ENCODE measurements at regions not wholly inside any gene's neighbourhood (a gene's known extent, or its start where the extent isn't known, plus 50 kb on each side); places are given as distances from the start of the nearest gene placed in this dataset.

GRCh38 chr4:66640233-66640990 is 904.9 kb downstream of the CENPC start:
- no peaks in the 10 kb centered on the region for H3K27me3 ChIP-seq (ENCODE audit: insufficient read depth, poor library complexity, severe bottlenecking)
- no peak overlapping the region for H3K4me3 ChIP-seq (replicated peaks; ENCODE audit: insufficient read depth, low read length)
- H3K27ac ChIP-seq (replicated peaks) = no peak overlapping the region
- DNase-seq (ENCODE audit: low read depth in 1 of 2, low spot score in 1 of 2) = no peak
- TF ChIP-seq CTCF (IDR thresholded peaks at IDR 0.05; ENCODE audit: insufficient read depth, low read length) = no peak
- TF ChIP-seq SPI1 (IDR thresholded peaks at IDR 0.05; ENCODE audit: borderline replicate concordance, low read depth) = no peak
- TF ChIP-seq REST (IDR thresholded peaks at IDR 0.05; ENCODE audit: insufficient replicate concordance, low read depth) = no peak

- no peak overlapping the region for H3K27ac ChIP-seq (replicated peaks)
Observed at GRCh38 chr4:66639361-66639760, 905.9 kb downstream of the CENPC start.

GRCh38 chr4:66636349-66636748 is 909.0 kb downstream of the CENPC start:
- no peak for TF ChIP-seq CTCF (IDR thresholded peaks at IDR 0.05; ENCODE audit: insufficient read depth, low read length)
- TF ChIP-seq REST (IDR thresholded peaks at IDR 0.05; ENCODE audit: insufficient replicate concordance, low read depth) = no peak
- no peak for TF ChIP-seq GABPA (IDR thresholded peaks at IDR 0.05; ENCODE audit: low read depth)
- no peak for TF ChIP-seq SPI1 (IDR thresholded peaks at IDR 0.05; ENCODE audit: borderline replicate concordance, low read depth)
- Histone ChIP-seq H3K27me3 (ENCODE audit: insufficient read depth, poor library complexity, severe bottlenecking) (no peaks in the 10 kb centered on the region), H3K27ac (replicated peaks) (no peak overlapping the region), H3K4me3 (replicated peaks; ENCODE audit: insufficient read depth, low read length) (no peak overlapping the region)
- DNase-seq (ENCODE audit: low read depth in 1 of 2, low spot score in 1 of 2) = no peak

More at GRCh38 chr4:66639361-66639760, 905.9 kb downstream of the CENPC start:
- no peak for DNase-seq (ENCODE audit: low read depth in 1 of 2, low spot score in 1 of 2)
- Histone ChIP-seq H3K4me3 (replicated peaks; ENCODE audit: insufficient read depth, low read length) (no peak overlapping the region), H3K27me3 (ENCODE audit: insufficient read depth, poor library complexity, severe bottlenecking) (no peaks in the 10 kb centered on the region)
- TF ChIP-seq GABPA (IDR thresholded peaks at IDR 0.05; ENCODE audit: low read depth) = no peak

- no peak for TF ChIP-seq SPI1 (IDR thresholded peaks at IDR 0.05; ENCODE audit: borderline replicate concordance, low read depth)
- no peak for TF ChIP-seq CTCF (IDR thresholded peaks at IDR 0.05; ENCODE audit: insufficient read depth, low read length)
- TF ChIP-seq POLR2AphosphoS5 (IDR thresholded peaks at IDR 0.05; ENCODE audit: low read depth) = no peak
- TF ChIP-seq GABPA (IDR thresholded peaks at IDR 0.05; ENCODE audit: low read depth) = no peak
- no peak for TF ChIP-seq REST (IDR thresholded peaks at IDR 0.05; ENCODE audit: insufficient replicate concordance, low read depth)
- H3K27ac ChIP-seq (replicated peaks) = no peak overlapping the region
- DNase-seq (ENCODE audit: low read depth in 1 of 2, low spot score in 1 of 2) = no peak
- H3K4me3 ChIP-seq (replicated peaks; ENCODE audit: insufficient read depth, low read length) = no peak overlapping the region
- no peaks in the 10 kb centered on the region for H3K27me3 ChIP-seq (ENCODE audit: insufficient read depth, poor library complexity, severe bottlenecking)
Observed at GRCh38 chr4:66633477-66633876, 911.8 kb downstream of the CENPC start.

All from HL-60 (cell line).